Endothelial cell of umbilical vein (primary cell): ENCODE measurements at regions not wholly inside any gene's neighbourhood (a gene's known extent, or its start where the extent isn't known, plus 50 kb on each side); places are given as distances from the start of the nearest gene placed in this dataset.

Experiments
- BruUV-seq: library from RNA; stranded (reverse); fragments of 400-500 nt; replicated peaks from 2 replicates; lab custom pipeline; 2021; lab: Mats Ljungman, UMichigan
- CTCF ChIA-PET: fragments of 300-600, 350-600 bp; sonication (Branson Sonifier 250); formaldehyde crosslinking; loops from one replicate; lab custom pipeline; 2021; ENCODE audit warnings: antibody characterized with exemption, inconsistent platforms; lab: Charles Lee
- POLR2A ChIA-PET: fragments of 300-600, 350-600 bp; sonication (Branson Sonifier 250); formaldehyde crosslinking; loops from one replicate; lab custom pipeline; 2021; ENCODE audit warnings: antibody characterized with exemption, inconsistent platforms; lab: Charles Lee
- DNase-seq: peaks from one replicate; pipeline ENCODE4 v3.0.0-alpha.2; 2011; ENCODE audit warnings: low read depth, low spot score
- FAIRE-seq: peaks from 2 replicates; lab custom pipeline; 2011; peaks lifted over from hg19 to GRCh38; lab: Jason Lieb, UNC
- H2AFZ ChIP-seq: 2 replicates; pipeline ENCODE4 v1.6.0; 2012; ENCODE audit warnings: low read depth, low read length, control low read depth, inconsistent platforms
- H3K27ac ChIP-seq: 2 replicates; pipeline ENCODE4 v1.5.1; 2011; ENCODE audit warnings: low read depth, mild to moderate bottlenecking, control low read depth, low read length, moderate library complexity; ENCODE audit not compliant: insufficient read depth
- H3K27me3 ChIP-seq, 2 experiments: 2 replicates each; pipeline versions ENCODE4 v1.6.0 to v1.6.1; 2011; ENCODE audit warnings: low read length in 2 of 2, mixed read lengths in 1 of 2; ENCODE audit not compliant: control insufficient read depth in 2 of 2, insufficient read depth in 2 of 2
- H3K36me3 ChIP-seq, 2 experiments: 2 replicates in 1 of 2; 3 replicates in 1 of 2; pipeline ENCODE4 v1.5.1; 2011; ENCODE audit warnings: low read length in 2 of 2, mild to moderate bottlenecking in 1 of 2, moderate library complexity in 1 of 2; ENCODE audit not compliant: control insufficient read depth in 2 of 2, insufficient read depth in 2 of 2; ENCODE audit errors: extremely low read depth in 1 of 2
- H3K4me1 ChIP-seq: 3 replicates; pipeline ENCODE4 v1.5.1; 2011; ENCODE audit warnings: mild to moderate bottlenecking, low read length; ENCODE audit not compliant: control insufficient read depth, insufficient read depth; ENCODE audit errors: extremely low read depth
- H3K4me2 ChIP-seq: 2 replicates; pipeline ENCODE4 v1.6.1; 2011; ENCODE audit warnings: low read length, control low read depth, mixed read lengths; ENCODE audit not compliant: insufficient read depth
- H3K4me3 ChIP-seq, 3 experiments: fragments of 200-600 bp in 1 of 3; sonication (generic), shearing (Covaris generic) in 1 of 3; replicated peaks in 1 of 3; 2 replicates each; pipeline ENCODE4 v1.5.1; 2011 to 2016; ENCODE audit warnings: control low read depth in 3 of 3, low read length in 3 of 3, mild to moderate bottlenecking in 2 of 3, inconsistent platforms in 1 of 3, low read depth in 1 of 3, moderate library complexity in 1 of 3; ENCODE audit not compliant: insufficient read depth in 1 of 3
- H3K79me2 ChIP-seq: 2 replicates; pipeline ENCODE4 v1.6.0; 2012; ENCODE audit warnings: low read length, inconsistent platforms; ENCODE audit not compliant: control insufficient read depth, insufficient read depth
- H3K9ac ChIP-seq: replicated peaks from 2 replicates; pipeline ENCODE3; 2011; ENCODE audit warnings: low read length, control low read depth; ENCODE audit not compliant: insufficient read depth; ENCODE audit errors: extremely low read depth
- H3K9me1 ChIP-seq: replicated peaks from 3 replicates; pipeline ENCODE4 v1.6.0; 2011; ENCODE audit warnings: mild to moderate bottlenecking, low read length; ENCODE audit not compliant: control insufficient read depth, insufficient read depth; ENCODE audit errors: extremely low read depth
- H3K9me3 ChIP-seq: replicated peaks from 2 replicates; pipeline ENCODE4 v1.5.1; 2012; ENCODE audit warnings: low read length, inconsistent platforms; ENCODE audit not compliant: control insufficient read depth, insufficient read depth
- H4K20me1 ChIP-seq: replicated peaks from 2 replicates; pipeline ENCODE3; 2011; ENCODE audit warnings: mild to moderate bottlenecking, low read length; ENCODE audit not compliant: control insufficient read depth, insufficient read depth; ENCODE audit errors: extremely low read depth
- EZH2 ChIP-seq: IDR thresholded peaks from 2 replicates; pipeline ENCODE4 v1.6.1; 2012; ENCODE audit warnings: borderline replicate concordance, low read depth, mild to moderate bottlenecking, moderate library complexity, low read length, inconsistent platforms; ENCODE audit not compliant: severe bottlenecking
- FOS ChIP-seq: IDR thresholded peaks from 2 replicates; pipeline ENCODE4 v1.6.1; 2011; ENCODE audit warnings: mild to moderate bottlenecking, low read length, moderate library complexity, borderline replicate concordance; ENCODE audit not compliant: insufficient read depth
- GATA2 ChIP-seq: IDR thresholded peaks from 2 replicates; pipeline ENCODE4 v1.7.0; 2011; ENCODE audit warnings: low read depth, mild to moderate bottlenecking, moderate library complexity, mixed read lengths, low read length; ENCODE audit not compliant: insufficient read length, insufficient read depth
- JUN ChIP-seq: IDR thresholded peaks from 2 replicates; pipeline ENCODE4 v1.6.1; 2011; ENCODE audit warnings: borderline replicate concordance, low read depth; ENCODE audit not compliant: insufficient read length, insufficient read depth
- MYC ChIP-seq: IDR thresholded peaks from one replicate; pipeline ENCODE4 v1.6.1; 2011; ENCODE audit warnings: mild to moderate bottlenecking, low read depth, low read length
- POLR2A ChIP-seq: IDR thresholded peaks from 2 replicates; pipeline ENCODE4 v1.6.1; 2012; ENCODE audit warnings: low read depth, mild to moderate bottlenecking, control low read depth, low read length
- POLR2AphosphoS5 ChIP-seq: IDR thresholded peaks from 2 replicates; pipeline ENCODE4 v1.6.1; 2012; ENCODE audit warnings: low read depth, mild to moderate bottlenecking, control low read depth, low read length, moderate library complexity; ENCODE audit not compliant: insufficient read depth
- dilution Hi-C: fragments of 300-500 bp; cut with MboI; formaldehyde crosslinking; loops from one replicate; pipeline ENCODE4 v1.15.0; 2019; ENCODE audit warnings: low sequenced_read_pairs; ENCODE audit not compliant: extremely low pct_ligation_motif_present
- intact Hi-C: fragments of 100-400 bp; cut with micrococcal nuclease; formaldehyde crosslinking; loops from one replicate; pipeline ENCODE4 v1.10.0; 2022
- TF ChIP-seq, protein P1 (sequence below), 2 donors: IDR thresholded peaks; 1 replicate in 1 of 2; 2 replicates in 1 of 2; pipeline ENCODE4 v1.5.1; 2011; ENCODE audit warnings: low read length in 2 of 2, mild to moderate bottlenecking in 2 of 2, moderate library complexity in 2 of 2, control low read depth in 1 of 2, inconsistent platforms in 1 of 2, low read depth in 1 of 2; ENCODE audit not compliant: insufficient read depth in 1 of 2; ENCODE audit errors: extremely low read depth in 1 of 2
- TF ChIP-seq, protein P2 (sequence below): IDR thresholded peaks from 2 replicates; pipeline ENCODE4 v1.6.1; 2011; ENCODE audit not compliant: insufficient read depth, insufficient read length

DNA sequence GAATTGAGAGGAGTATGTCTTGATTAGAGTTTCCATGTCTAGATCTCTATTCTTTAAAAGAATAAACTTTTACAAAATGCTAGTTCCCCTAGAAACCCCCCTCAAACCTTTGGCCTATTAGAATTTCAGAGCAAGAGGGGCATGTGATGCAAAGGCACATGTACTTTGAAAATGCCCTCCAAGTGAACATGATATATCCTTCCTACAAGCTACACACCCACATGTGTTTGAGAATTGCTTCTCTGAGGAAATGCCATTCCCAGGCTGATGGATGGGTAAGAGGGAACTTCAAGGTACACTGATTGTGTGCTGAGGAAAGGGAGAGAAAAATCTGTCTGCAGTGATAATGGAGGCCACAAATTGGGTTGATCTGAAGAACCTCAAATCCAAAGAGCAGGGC lies 59.5 kb upstream of the PSMA1 start:
- Histone ChIP-seq H3K4me2 (no peak overlapping the region), H3K9ac (no peak overlapping the region), H3K4me1 (peaks cover 12% of the 10 kb centered on the region), H4K20me1 (no peaks in the 10 kb centered on the region), H3K27me3 (peaks cover 0 to 4% of the 10 kb centered on the region in 2 experiments), H3K27ac (no peak overlapping the region), H3K79me2 (no peaks in the 10 kb centered on the region), H3K4me3 (no peak overlapping the region), H3K36me3 (no peaks in the 10 kb centered on the region), H3K9me3 (no peaks in the 10 kb centered on the region), H2AFZ (no peak overlapping the region), H3K9me1 (no peaks in the 10 kb centered on the region)
- ChIA-PET CTCF (no interaction called here), POLR2A (no interaction called here)
- FAIRE-seq, result no peak
- dilution Hi-C loops (no loop called here), intact Hi-C loops (loop anchor here (5.0 kb wide), 1 partner anchor 313 kb away; the partner anchor contains the start of gene CYP2R1)
- no TSS peak for BruUV-seq
- no peak for DNase-seq
- TF ChIP-seq EZH2, result no peak
- TF ChIP-seq, protein P1, sequence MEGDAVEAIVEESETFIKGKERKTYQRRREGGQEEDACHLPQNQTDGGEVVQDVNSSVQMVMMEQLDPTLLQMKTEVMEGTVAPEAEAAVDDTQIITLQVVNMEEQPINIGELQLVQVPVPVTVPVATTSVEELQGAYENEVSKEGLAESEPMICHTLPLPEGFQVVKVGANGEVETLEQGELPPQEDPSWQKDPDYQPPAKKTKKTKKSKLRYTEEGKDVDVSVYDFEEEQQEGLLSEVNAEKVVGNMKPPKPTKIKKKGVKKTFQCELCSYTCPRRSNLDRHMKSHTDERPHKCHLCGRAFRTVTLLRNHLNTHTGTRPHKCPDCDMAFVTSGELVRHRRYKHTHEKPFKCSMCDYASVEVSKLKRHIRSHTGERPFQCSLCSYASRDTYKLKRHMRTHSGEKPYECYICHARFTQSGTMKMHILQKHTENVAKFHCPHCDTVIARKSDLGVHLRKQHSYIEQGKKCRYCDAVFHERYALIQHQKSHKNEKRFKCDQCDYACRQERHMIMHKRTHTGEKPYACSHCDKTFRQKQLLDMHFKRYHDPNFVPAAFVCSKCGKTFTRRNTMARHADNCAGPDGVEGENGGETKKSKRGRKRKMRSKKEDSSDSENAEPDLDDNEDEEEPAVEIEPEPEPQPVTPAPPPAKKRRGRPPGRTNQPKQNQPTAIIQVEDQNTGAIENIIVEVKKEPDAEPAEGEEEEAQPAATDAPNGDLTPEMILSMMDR (IDR thresholded peaks at IDR 0.05; ENCODE audit: extremely low read depth in 1 of 2, insufficient read depth in 1 of 2, low read depth in 1 of 2, low read length in 2 of 2), result no peak
- no peak for TF ChIP-seq POLR2AphosphoS5
- TF ChIP-seq, protein P2, sequence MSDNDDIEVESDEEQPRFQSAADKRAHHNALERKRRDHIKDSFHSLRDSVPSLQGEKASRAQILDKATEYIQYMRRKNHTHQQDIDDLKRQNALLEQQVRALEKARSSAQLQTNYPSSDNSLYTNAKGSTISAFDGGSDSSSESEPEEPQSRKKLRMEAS, result no peak
- TF ChIP-seq GATA2, result no peak
- TF ChIP-seq MYC, result no peak
- TF ChIP-seq POLR2A, result no peak
- no peak for TF ChIP-seq JUN
- TF ChIP-seq FOS, result no peak
